Endothelial cell of umbilical vein (primary cell): ENCODE measurements at regions not wholly inside any gene's neighbourhood (a gene's known extent, or its start where the extent isn't known, plus 50 kb on each side); places are given as distances from the start of the nearest gene placed in this dataset.

ENCODE experiments used
- EZH2 ChIP-seq: IDR thresholded peaks from 2 replicates; pipeline ENCODE4 v1.6.1; 2012; ENCODE audit warnings: borderline replicate concordance, low read depth, mild to moderate bottlenecking, moderate library complexity, low read length, inconsistent platforms; ENCODE audit not compliant: severe bottlenecking
- JUN ChIP-seq: IDR thresholded peaks from 2 replicates; pipeline ENCODE4 v1.6.1; 2011; ENCODE audit warnings: borderline replicate concordance, low read depth; ENCODE audit not compliant: insufficient read length, insufficient read depth
- MYC ChIP-seq: IDR thresholded peaks from one replicate; pipeline ENCODE4 v1.6.1; 2011; ENCODE audit warnings: mild to moderate bottlenecking, low read depth, low read length
- POLR2AphosphoS5 ChIP-seq: IDR thresholded peaks from 2 replicates; pipeline ENCODE4 v1.6.1; 2012; ENCODE audit warnings: low read depth, mild to moderate bottlenecking, control low read depth, low read length, moderate library complexity; ENCODE audit not compliant: insufficient read depth
- TF ChIP-seq, protein P1 (sequence below), 2 donors: IDR thresholded peaks; 1 replicate in 1 of 2; 2 replicates in 1 of 2; pipeline ENCODE4 v1.5.1; 2011; ENCODE audit warnings: low read length in 2 of 2, mild to moderate bottlenecking in 2 of 2, moderate library complexity in 2 of 2, control low read depth in 1 of 2, inconsistent platforms in 1 of 2, low read depth in 1 of 2; ENCODE audit not compliant: insufficient read depth in 1 of 2; ENCODE audit errors: extremely low read depth in 1 of 2

DNA sequence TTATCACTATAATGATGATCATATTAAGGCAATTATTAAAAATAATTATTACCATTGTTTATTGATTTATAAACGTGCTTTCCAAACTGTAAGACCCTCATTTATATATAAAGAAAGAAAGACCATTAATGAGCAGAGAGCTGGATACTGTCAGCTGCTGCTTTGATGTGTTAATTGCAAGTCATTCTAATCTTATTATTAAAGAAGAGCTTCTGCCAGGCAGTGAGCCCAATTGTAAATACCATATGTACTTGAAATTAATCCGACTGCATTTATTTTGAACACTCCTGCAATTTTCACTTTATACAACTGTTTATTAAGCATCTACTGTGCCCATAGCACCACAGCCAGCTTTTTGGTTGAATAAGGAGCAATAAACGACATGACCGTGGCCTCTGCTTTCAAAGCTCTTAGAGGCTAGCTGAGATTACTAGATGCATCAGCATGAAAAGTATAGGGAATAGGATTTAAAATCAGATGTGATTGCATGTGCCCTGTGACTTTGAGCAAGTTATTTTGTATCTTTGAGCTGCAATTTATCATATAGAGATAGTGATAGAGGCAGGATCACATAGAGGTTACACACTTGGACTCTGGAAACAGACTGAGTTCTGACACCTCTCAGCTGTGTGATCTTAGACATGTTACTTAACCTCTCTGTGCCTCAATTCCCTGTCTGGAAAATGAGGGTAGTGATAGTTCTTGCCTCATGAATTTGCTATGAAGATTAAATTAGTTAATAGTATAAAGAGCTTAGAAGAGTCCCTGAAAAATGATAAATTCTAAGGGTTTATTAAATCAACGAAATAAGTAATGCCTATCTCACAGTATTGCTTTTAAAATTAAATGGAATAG is 83.4 kb downstream of the MYCN start:
- TF ChIP-seq, protein P1, sequence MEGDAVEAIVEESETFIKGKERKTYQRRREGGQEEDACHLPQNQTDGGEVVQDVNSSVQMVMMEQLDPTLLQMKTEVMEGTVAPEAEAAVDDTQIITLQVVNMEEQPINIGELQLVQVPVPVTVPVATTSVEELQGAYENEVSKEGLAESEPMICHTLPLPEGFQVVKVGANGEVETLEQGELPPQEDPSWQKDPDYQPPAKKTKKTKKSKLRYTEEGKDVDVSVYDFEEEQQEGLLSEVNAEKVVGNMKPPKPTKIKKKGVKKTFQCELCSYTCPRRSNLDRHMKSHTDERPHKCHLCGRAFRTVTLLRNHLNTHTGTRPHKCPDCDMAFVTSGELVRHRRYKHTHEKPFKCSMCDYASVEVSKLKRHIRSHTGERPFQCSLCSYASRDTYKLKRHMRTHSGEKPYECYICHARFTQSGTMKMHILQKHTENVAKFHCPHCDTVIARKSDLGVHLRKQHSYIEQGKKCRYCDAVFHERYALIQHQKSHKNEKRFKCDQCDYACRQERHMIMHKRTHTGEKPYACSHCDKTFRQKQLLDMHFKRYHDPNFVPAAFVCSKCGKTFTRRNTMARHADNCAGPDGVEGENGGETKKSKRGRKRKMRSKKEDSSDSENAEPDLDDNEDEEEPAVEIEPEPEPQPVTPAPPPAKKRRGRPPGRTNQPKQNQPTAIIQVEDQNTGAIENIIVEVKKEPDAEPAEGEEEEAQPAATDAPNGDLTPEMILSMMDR (IDR thresholded peaks at IDR 0.05; ENCODE audit: extremely low read depth in 1 of 2, insufficient read depth in 1 of 2, low read depth in 1 of 2, low read length in 2 of 2), result no peak
- TF ChIP-seq EZH2 (no peak), JUN (no peak), POLR2AphosphoS5 (no peak), MYC (no peak)
